GM18499 (cell line): ENCODE measurements at regions not wholly inside any gene's neighbourhood (a gene's known extent, or its start where the extent isn't known, plus 50 kb on each side); places are given as distances from the start of the nearest gene placed in this dataset.

Experiments used
- ATAC-seq: cut with Tn5 transposase; IDR thresholded peaks from one replicate; pipeline ENCODE4 v1.9.1; 2021; ENCODE audit warnings: moderate number of reproducible peaks; ENCODE audit not compliant: insufficient read depth, unreplicated experiment

DNA sequence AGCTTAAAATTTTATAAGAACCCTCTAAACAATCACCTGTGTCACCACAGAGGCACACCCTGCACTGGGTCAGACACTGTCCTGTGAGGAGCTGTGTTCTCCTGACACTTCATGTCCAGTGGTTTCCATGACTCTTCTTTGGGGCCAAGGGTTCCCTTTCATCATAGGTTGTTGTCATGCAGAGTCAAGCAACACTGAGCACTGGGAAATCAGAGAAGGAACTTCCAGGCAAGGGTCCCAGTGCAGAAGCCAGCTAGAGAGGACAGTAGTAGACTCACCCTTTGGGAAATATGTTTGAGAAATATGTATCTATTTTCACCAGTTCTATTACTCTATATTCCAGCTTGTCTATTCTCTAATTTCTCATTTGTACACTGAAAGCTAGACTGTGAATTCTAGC, 56.4 kb upstream of the PRSS58 start:
- no peak for ATAC-seq

DNA sequence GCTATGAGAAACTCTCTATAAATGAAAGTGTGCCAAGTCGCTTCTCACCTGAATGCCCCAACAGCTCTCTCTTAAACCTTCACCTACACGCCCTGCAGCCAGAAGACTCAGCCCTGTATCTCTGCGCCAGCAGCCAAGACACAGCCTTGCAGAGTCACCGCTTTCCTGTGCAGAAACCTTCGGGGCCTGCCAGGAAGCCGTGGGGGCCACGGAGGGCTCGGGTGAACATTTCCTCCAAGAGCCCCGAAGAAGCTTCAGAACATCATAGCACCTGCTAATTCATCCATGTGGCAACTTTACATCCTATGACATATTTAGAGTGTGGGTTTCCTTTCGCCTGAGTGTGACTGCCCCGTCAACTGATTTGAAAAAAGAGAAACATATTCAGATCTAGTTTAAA, 55.7 kb upstream of the PRSS58 start:
- ATAC-seq, result no peak

- ATAC-seq, result no peak
Measured at GRCh38 chr7:142311876-142312275, 54.0 kb upstream of the PRSS58 start.

DNA sequence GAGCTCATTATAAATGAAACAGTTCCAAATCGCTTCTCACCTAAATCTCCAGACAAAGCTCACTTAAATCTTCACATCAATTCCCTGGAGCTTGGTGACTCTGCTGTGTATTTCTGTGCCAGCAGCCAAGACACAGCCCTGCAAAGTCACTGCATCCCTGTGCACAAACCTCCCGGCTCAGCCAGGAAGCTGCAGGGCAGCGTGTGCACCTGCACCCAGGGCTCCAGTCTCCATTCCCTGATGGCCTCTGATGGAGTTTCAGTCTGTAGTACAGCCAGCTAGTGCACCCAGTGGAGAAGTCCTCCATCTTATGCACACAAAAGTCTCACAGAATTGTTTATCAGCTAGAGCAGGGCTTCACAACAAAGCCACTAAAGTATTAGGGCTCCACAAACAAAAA, 51.1 kb upstream of the PRSS58 start:
- no peak for ATAC-seq

GRCh38 chr7:142308326-142308725, 50.5 kb upstream of the PRSS58 start:
- no peak for ATAC-seq
